Cardiac septum (tissue), 1 donor: ENCODE measurements at regions not wholly inside any gene's neighbourhood (a gene's known extent, or its start where the extent isn't known, plus 50 kb on each side); places are given as distances from the start of the nearest gene placed in this dataset.
"Not testable (repeated sequence)": the region's sequence is repeated elsewhere in the genome, so short reads cannot be mapped to it uniquely, and the experiment has no call there.

ENCODE experiments used
- DNase-seq: peaks from one replicate; pipeline ENCODE4 v3.0.0-alpha.2; 2020; ENCODE audit warnings: low spot score
- intact Hi-C: fragments of 100-400 bp; cut with DNase I; formaldehyde crosslinking; loops from one replicate; pipeline ENCODE4 v1.14.0; 2022
- donor health status: DM: no; HTN: no; CAD: no.

GRCh38 chr17:72470121-72470705 is 349.4 kb downstream of the SOX9 start:
- intact Hi-C loops = no loop called here
- no peak for DNase-seq

GRCh38 chr17:72470734-72471133 is 349.9 kb downstream of the SOX9 start:
- intact Hi-C loops = no loop called here
- DNase-seq = no peak

GRCh38 chr17:72471296-72471695 is 350.5 kb downstream of the SOX9 start:
- no peak for DNase-seq
- intact Hi-C loops = no loop called here

GRCh38 chr17:72472106-72472505 is 351.3 kb downstream of the SOX9 start:
- DNase-seq = no peak
- intact Hi-C loops = no loop called here

- DNase-seq, intact Hi-C loops: not testable (repeated sequence)
These were observed 352.1 kb downstream of the SOX9 start for GRCh38 chr17:72472853-72473390.

- no peak for DNase-seq
- intact Hi-C loops = no loop called here
These were observed 353.4 kb downstream of the SOX9 start for GRCh38 chr17:72474243-72474642.

GRCh38 chr17:72474719-72475477 is 354.1 kb downstream of the SOX9 start:
- no peak for DNase-seq
- intact Hi-C loops = no loop called here

- intact Hi-C loops = no loop called here
- DNase-seq = no peak
These were observed 355.3 kb downstream of the SOX9 start for GRCh38 chr17:72476134-72476533.

- no peak for DNase-seq
- intact Hi-C loops = no loop called here
These were observed 355.8 kb downstream of the SOX9 start for GRCh38 chr17:72476575-72476986.

- intact Hi-C loops = no loop called here
- no peak for DNase-seq
These were observed 356.7 kb downstream of the SOX9 start for GRCh38 chr17:72477491-72477890.

GRCh38 chr17:72479113-72479512 is 358.3 kb downstream of the SOX9 start:
- intact Hi-C loops = no loop called here
- no peak for DNase-seq

GRCh38 chr17:72481572-72481971 is 360.8 kb downstream of the SOX9 start:
- DNase-seq = no peak
- intact Hi-C loops = no loop called here

- no peak for DNase-seq
- intact Hi-C loops = no loop called here
These were observed 364.8 kb downstream of the SOX9 start for GRCh38 chr17:72485596-72485995.

- no peak for DNase-seq
- intact Hi-C loops = no loop called here
These were observed 366.0 kb downstream of the SOX9 start for GRCh38 chr17:72486806-72487205.

GRCh38 chr17:72487731-72488494 is 367.1 kb downstream of the SOX9 start:
- no peak for DNase-seq
- intact Hi-C loops = no loop called here

- DNase-seq = no peak
- intact Hi-C loops = no loop called here
These were observed 367.9 kb downstream of the SOX9 start for GRCh38 chr17:72488555-72489271.

- DNase-seq = no peak
- intact Hi-C loops = no loop called here
These were observed 368.4 kb downstream of the SOX9 start for GRCh38 chr17:72489272-72489641.

- no peak for DNase-seq
- intact Hi-C loops = no loop called here
These were observed 370.3 kb downstream of the SOX9 start for GRCh38 chr17:72491102-72491501.

- intact Hi-C loops = no loop called here
These were observed 371.7 kb downstream of the SOX9 start for GRCh38 chr17:72492494-72492893.

GRCh38 chr17:72492941-72493340 is 372.1 kb downstream of the SOX9 start:
- DNase-seq = no peak
- intact Hi-C loops = no loop called here

More at GRCh38 chr17:72492494-72492893, 371.7 kb downstream of the SOX9 start:
- no peak for DNase-seq
